ENCODE measurements at regions not wholly inside any gene's neighbourhood (a gene's known extent, or its start where the extent isn't known, plus 50 kb on each side); places are given as distances from the start of the nearest gene placed in this dataset.
"Not testable (repeated sequence)": the region's sequence is repeated elsewhere in the genome, so short reads cannot be mapped to it uniquely, and the experiment has no call there.

DNA sequence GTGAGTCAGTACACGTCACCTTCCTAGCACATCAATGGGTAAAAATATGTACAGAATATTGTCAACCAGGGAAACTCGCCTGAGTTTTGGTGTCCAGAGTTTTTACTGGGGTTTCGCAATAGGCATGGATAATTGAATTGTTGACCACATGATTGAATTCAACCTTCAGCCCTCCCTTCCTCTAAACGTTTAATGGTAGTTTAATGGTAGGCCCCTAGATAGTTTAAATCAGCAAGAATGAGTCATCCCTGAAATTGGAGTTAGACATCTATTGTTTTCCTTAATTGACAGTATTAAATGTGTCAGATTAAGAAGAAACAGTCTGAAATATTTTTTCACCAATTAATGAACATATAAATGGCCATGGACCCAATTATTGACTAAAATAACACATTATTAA lies 57.8 kb upstream of the CACNA2D1 start:
- Histone ChIP-seq H2AK5ac (ENCODE audit: low read depth, low read length) (no peak overlapping the region), H2BK120ac (ENCODE audit: low read depth, low read length) (no peak overlapping the region), H3K4me2 (ENCODE audit: low read depth, low read length) (no peak overlapping the region), H3K18ac (ENCODE audit: low read depth, low read length) (no peak overlapping the region), H4K8ac (ENCODE audit: low read depth in 2 of 2, low read length in 2 of 2) (no peak overlapping the region), H3K4ac (ENCODE audit: low read depth, low read length) (no peak overlapping the region), H3K4me3 (ENCODE audit: insufficient read depth, low read depth, low read length) (no peak overlapping the region), H3K79me1 (ENCODE audit: low read depth in 1 of 2, low read length in 2 of 2) (no peaks in the 10 kb centered on the region), H2BK15ac (ENCODE audit: low read depth, low read length) (no peak overlapping the region), H3K14ac (replicated peaks; ENCODE audit: low read depth, low read length) (no peak overlapping the region), H3K23ac (ENCODE audit: low read depth, low read length) (no peak overlapping the region), H2AFZ (replicated peaks; ENCODE audit: low read length, poor library complexity) (no peak overlapping the region), H4K91ac (ENCODE audit: insufficient read depth, low read depth, low read length) (no peak overlapping the region), H4K5ac (ENCODE audit: low read depth, low read length) (no peak overlapping the region), H3K4me1 (ENCODE audit: control insufficient read depth, insufficient read depth, low read length) (no peaks in the 10 kb centered on the region), H3K56ac (ENCODE audit: extremely low read depth, insufficient read depth, low read length) (no peak overlapping the region), H3K27me3 (ENCODE audit: control insufficient read depth, insufficient read depth, low read length) (no peaks in the 10 kb centered on the region; the same call in 1 of the 2 replicates), H2AK9ac (replicated peaks; ENCODE audit: low read depth, low read length, poor library complexity) (no peak overlapping the region), H3K9me3 (ENCODE audit: control insufficient read depth, insufficient read depth, low read length) (no peaks in the 10 kb centered on the region), H3K27ac (ENCODE audit: insufficient read depth, low read length) (no peak overlapping the region), H3K36me3 (ENCODE audit: control insufficient read depth, insufficient read depth, low read length) (no peaks in the 10 kb centered on the region), H3K9ac (ENCODE audit: low read depth, low read length) (no peak overlapping the region), H3K9me1 (ENCODE audit: insufficient read depth, low read length) (no peaks in the 10 kb centered on the region; the same call in 1 of the 2 replicates), H2BK5ac (ENCODE audit: low read depth, low read length, poor library complexity, severe bottlenecking) (no peak overlapping the region), H2BK20ac (ENCODE audit: low read depth, low read length) (no peak overlapping the region), H4K20me1 (ENCODE audit: insufficient read depth, low read length) (no peaks in the 10 kb centered on the region)
- ATAC-seq (ENCODE audit: low read depth) (no peak), DNase-seq (no peak)
- in situ Hi-C loops (cut with MboI; ENCODE audit: low sequenced_read_pairs) = no loop called here
- CTCF ChIA-PET = no interaction called here
- POLR2A ChIA-PET (ENCODE audit: unreplicated experiment) = no interaction called here
- no CpG with 5 or more reads among the region's 4 CpGs for WGBS, 2 experiments (ENCODE audit: extremely low coverage in 2 of 2, insufficient read length in 1 of 2)
- no peak for TF ChIP-seq SMC3 (IDR thresholded peaks at IDR 0.05; ENCODE audit: low read depth, low read length)
- no peak for TF ChIP-seq CHD1 (IDR thresholded peaks at IDR 0.05; ENCODE audit: low read depth, low read length)
- peak; percentile 86 for TF ChIP-seq CEBPB (IDR thresholded peaks at IDR 0.05; ENCODE audit: low read depth, low read length)
- no peak for TF ChIP-seq MAZ (IDR thresholded peaks at IDR 0.05; ENCODE audit: borderline replicate concordance, low read depth, low read length)
- TF ChIP-seq POLR2A (IDR thresholded peaks at IDR 0.05; ENCODE audit: low read depth, low read length) = no peak
- no peak for TF ChIP-seq RCOR1 (IDR thresholded peaks at IDR 0.05; ENCODE audit: insufficient replicate concordance, low read length)
- TF ChIP-seq NFE2L2 (IDR thresholded peaks at IDR 0.05; ENCODE audit: low read depth, low read length) = no peak
- no peak for TF ChIP-seq BHLHE40 (IDR thresholded peaks at IDR 0.05; ENCODE audit: low read depth, low read length)
- no TSS peak for BruUV-seq (replicated peaks)
- intact Hi-C loops (cut with micrococcal nuclease) = no loop called here
- dilution Hi-C loops (cut with HindIII; ENCODE audit: low sequenced_read_pairs, unreplicated experiment) = no loop called here

DNA sequence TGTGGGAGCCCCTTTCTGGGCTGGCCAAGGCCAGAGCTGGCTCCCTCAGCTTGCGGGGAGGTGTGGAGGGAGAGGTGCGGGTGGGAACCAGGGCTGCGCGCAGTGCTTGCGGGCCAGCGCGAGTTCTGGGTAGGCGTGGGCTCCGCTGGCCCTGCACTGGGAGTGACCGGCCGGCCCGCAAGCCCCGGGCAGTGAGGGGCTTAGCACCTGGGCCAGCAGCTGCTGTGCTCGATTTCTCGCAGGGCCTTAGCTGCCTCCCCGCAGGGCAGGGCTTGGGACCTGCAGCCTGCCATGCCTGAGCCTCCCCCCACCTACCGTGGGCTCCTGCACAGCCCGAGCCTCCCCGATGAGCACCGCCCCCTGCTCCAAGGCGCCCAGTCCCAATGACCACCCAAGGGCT lies 56.0 kb upstream of the CACNA2D1 start:
- H3K4me2 ChIP-seq (ENCODE audit: low read depth, low read length); POLR2A ChIA-PET (ENCODE audit: unreplicated experiment); H3K18ac ChIP-seq (ENCODE audit: low read depth, low read length); H3K4me3 ChIP-seq (ENCODE audit: insufficient read depth, low read depth, low read length); in situ Hi-C loops (cut with MboI; ENCODE audit: low sequenced_read_pairs); H2AK5ac ChIP-seq (ENCODE audit: low read depth, low read length); H3K4ac ChIP-seq (ENCODE audit: low read depth, low read length); BruUV-seq (replicated peaks); DNase-seq; H2AK9ac ChIP-seq (replicated peaks; ENCODE audit: low read depth, low read length, poor library complexity); ATAC-seq (ENCODE audit: low read depth); H3K27me3 ChIP-seq (ENCODE audit: control insufficient read depth, insufficient read depth, low read length); H2BK120ac ChIP-seq (ENCODE audit: low read depth, low read length); H3K27ac ChIP-seq (ENCODE audit: insufficient read depth, low read length); H3K9me3 ChIP-seq (ENCODE audit: control insufficient read depth, insufficient read depth, low read length); H2BK5ac ChIP-seq (ENCODE audit: low read depth, low read length, poor library complexity, severe bottlenecking); H3K23ac ChIP-seq (ENCODE audit: low read depth, low read length); H2BK20ac ChIP-seq (ENCODE audit: low read depth, low read length); H4K20me1 ChIP-seq (ENCODE audit: insufficient read depth, low read length); dilution Hi-C loops (cut with HindIII; ENCODE audit: low sequenced_read_pairs, unreplicated experiment); H3K4me1 ChIP-seq (ENCODE audit: control insufficient read depth, insufficient read depth, low read length); H3K9me1 ChIP-seq (ENCODE audit: insufficient read depth, low read length); H3K56ac ChIP-seq (ENCODE audit: extremely low read depth, insufficient read depth, low read length); H2AFZ ChIP-seq (replicated peaks; ENCODE audit: low read length, poor library complexity); H2BK15ac ChIP-seq (ENCODE audit: low read depth, low read length); CTCF ChIA-PET; H3K36me3 ChIP-seq (ENCODE audit: control insufficient read depth, insufficient read depth, low read length); H4K5ac ChIP-seq (ENCODE audit: low read depth, low read length); H4K91ac ChIP-seq (ENCODE audit: insufficient read depth, low read depth, low read length); H3K79me1 ChIP-seq (ENCODE audit: low read depth in 1 of 2, low read length in 2 of 2); H3K9ac ChIP-seq (ENCODE audit: low read depth, low read length); H4K8ac ChIP-seq (ENCODE audit: low read depth in 2 of 2, low read length in 2 of 2); H3K14ac ChIP-seq (replicated peaks; ENCODE audit: low read depth, low read length): not testable (repeated sequence)
- intact Hi-C loops (cut with micrococcal nuclease) = loop anchor here (5.0 kb wide), 1 partner anchor 43 kb away; no protein-coding TSS in a partner anchor
- WGBS, 2 experiments (ENCODE audit: extremely low coverage in 2 of 2, insufficient read length in 1 of 2) = 100% methylated on average over 1 of the region's 21 CpGs; no CpG with 5 or more reads in 1 of the 2 experiments
